NCI-H2196 treated with DMSO at 0.1 percent for 48 hours (cell line): ENCODE measurements at regions not wholly inside any gene's neighbourhood (a gene's known extent, or its start where the extent isn't known, plus 50 kb on each side); places are given as distances from the start of the nearest gene placed in this dataset.

Experiments
- DNase-seq: peaks from one replicate; lab custom pipeline; 2025; ENCODE audit not compliant: unreplicated experiment; lab: John Stamatoyannopoulos, UW

DNA sequence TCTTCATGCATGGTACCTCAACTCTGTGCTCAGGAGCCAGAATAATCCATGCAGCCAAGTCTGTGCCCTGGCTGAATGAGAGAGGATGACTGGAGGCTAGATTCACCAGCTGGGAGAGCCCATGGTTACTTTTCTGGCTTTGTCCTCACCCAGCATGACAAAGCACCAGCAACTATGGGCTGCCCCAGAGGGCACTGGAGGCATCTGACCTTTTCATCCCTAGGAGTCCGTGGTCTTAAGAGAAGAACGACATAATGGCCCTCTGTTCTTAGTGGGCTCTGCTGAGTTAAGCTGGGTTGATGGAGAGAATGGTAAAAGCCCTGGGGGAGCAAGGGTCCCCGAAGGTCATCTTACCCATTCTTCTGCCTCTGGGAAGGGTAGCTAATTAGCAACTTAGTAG is 54.6 kb upstream of the TNP1 start:
- no peak for DNase-seq

DNA sequence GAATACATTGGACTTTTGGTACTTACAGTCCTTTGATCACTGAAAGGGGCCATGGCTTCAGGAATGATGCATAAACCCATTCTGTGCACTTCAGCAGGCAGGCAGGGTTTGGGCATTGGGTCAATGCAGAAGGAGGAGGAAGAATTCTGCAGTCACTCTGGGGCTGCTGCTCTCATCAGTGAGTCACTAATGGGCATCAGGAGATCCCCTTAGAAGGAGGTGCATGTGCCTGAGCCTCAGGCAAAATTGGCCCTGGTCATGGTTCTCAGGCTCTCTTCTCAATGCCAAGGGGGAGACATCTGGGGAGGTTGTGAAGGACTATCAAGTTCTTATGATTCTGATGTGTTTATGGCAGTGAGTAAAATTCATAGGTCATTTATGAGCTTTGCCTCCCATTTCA is 52.0 kb upstream of the TNP1 start:
- DNase-seq = no peak

DNA sequence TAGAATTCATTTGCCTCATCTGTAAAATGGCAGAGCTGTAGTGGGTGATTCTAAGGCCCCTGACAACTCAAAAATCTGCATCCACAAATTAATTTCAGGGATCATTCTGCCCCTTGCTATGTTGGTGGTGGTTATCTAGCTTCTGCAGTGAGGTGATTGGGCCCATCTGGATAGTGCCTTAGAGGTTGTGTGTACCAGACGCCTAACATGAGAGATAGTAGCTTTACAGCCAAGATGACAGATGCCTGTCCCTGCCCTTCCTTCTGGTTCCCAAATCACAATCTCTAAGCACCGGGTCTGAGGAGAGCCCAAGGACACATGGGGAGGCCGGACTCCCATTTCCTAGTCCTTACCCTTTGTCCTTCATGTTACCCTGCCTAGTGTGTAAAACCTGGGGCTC is 51.1 kb upstream of the TNP1 start:
- DNase-seq = no peak

DNA sequence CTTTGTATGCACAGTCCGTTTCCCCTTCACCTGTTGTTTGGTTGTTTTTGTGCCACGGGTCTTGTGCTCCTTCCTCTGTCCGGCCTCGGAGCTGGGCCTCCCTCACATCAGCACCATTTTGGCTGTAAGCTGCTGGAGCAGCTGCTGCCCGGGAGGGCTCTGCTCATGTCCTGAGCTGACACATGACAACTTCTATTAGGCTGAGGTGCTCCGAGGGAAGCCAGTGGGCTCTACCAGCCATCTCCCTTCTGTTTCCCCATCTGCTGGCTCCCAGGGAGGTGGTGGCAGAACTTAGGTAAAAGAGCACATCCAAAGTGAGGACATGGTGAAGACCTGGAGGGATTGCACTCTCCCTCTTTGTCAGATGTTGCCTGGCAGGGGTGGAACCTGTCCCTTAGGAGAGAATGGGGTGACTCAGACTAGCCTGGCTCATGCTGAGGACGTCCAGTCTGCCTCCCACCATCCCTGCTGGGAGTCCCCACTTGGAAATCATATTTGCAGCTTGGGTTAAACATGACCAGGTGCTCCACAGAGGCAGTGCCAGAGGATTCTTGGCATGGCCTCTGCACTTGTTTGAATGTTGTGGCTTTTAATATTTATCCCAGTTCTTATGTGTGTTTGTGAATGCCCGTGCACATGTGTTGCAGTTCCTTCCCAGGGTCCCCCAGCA is 49.8 kb upstream of the TNP1 start:
- DNase-seq = no peak
